WTC11 (cell line): ENCODE measurements at regions not wholly inside any gene's neighbourhood (a gene's known extent, or its start where the extent isn't known, plus 50 kb on each side); places are given as distances from the start of the nearest gene placed in this dataset.

ENCODE experiments used
- ATAC-seq: fragments of 200-7000 bp; cut with Tn5 transposase; 2 replicates; pipeline ENCODE4 v1.10.0; 2021; ENCODE audit warnings: mild to moderate bottlenecking, moderate library complexity
- CTCF ChIA-PET: fragments of 300-600 bp; sonication (Branson Sonifier 250); formaldehyde crosslinking; loops from one replicate; lab custom pipeline; 2021; ENCODE audit warnings: antibody characterized with exemption; lab: Charles Lee
- POLR2A ChIA-PET: fragments of 350-600 bp; sonication (Branson Sonifier 250); formaldehyde crosslinking; loops from one replicate; lab custom pipeline; 2021; ENCODE audit warnings: antibody characterized with exemption; lab: Charles Lee
- DNase-seq: peaks from one replicate; pipeline ENCODE4 v3.0.0; 2021; ENCODE audit warnings: low spot score
- H3K27ac Mint-ChIP-seq: 2 replicates; pipeline ENCODE4 v1.8.0; 2021; ENCODE audit warnings: mixed read lengths
- H3K27me3 Mint-ChIP-seq: 2 replicates; pipeline ENCODE4 v1.8.0; 2021; ENCODE audit warnings: low read depth, mild to moderate bottlenecking, moderate library complexity, mixed read lengths
- H3K36me3 Mint-ChIP-seq: 2 replicates; pipeline ENCODE4 v1.8.0; 2021; ENCODE audit warnings: mixed read lengths
- H3K4me1 Mint-ChIP-seq: 2 replicates; pipeline ENCODE4 v1.8.0; 2022; ENCODE audit warnings: mixed read lengths
- H3K4me3 Mint-ChIP-seq: 2 replicates; pipeline ENCODE4 v1.8.0; 2021; ENCODE audit warnings: mild to moderate bottlenecking, moderate library complexity, mixed read lengths
- H3K9me3 Mint-ChIP-seq: 2 replicates; pipeline ENCODE4 v1.8.0; 2021; ENCODE audit warnings: mixed read lengths
- AFF4 ChIP-seq: sonication (generic); formaldehyde crosslinking; IDR thresholded peaks from 2 replicates; pipeline ENCODE4 v1.8.1; 2023; ENCODE audit warnings: mild to moderate bottlenecking, missing genetic modification reagents, borderline replicate concordance
- ATF1 ChIP-seq: sonication (generic); formaldehyde crosslinking; IDR thresholded peaks from 2 replicates; pipeline ENCODE4 v1.8.1; 2023; ENCODE audit warnings: mild to moderate bottlenecking, moderate library complexity, missing genetic modification reagents
- ATF6 ChIP-seq: sonication (generic); formaldehyde crosslinking; IDR thresholded peaks from 2 replicates; pipeline ENCODE4 v1.8.1; 2023; ENCODE audit warnings: mild to moderate bottlenecking, missing genetic modification reagents
- E2F5 ChIP-seq: sonication (generic); formaldehyde crosslinking; IDR thresholded peaks from 2 replicates; pipeline ENCODE4 v1.8.1; 2022; ENCODE audit warnings: mild to moderate bottlenecking, moderate library complexity, missing genetic modification reagents
- ETV6 ChIP-seq: sonication (generic); formaldehyde crosslinking; IDR thresholded peaks from 2 replicates; pipeline ENCODE4 v1.8.1; 2022; ENCODE audit warnings: mild to moderate bottlenecking, missing genetic modification reagents
- FOXP1 ChIP-seq: sonication (generic); formaldehyde crosslinking; IDR thresholded peaks from 2 replicates; pipeline ENCODE4 v1.8.0; 2022; ENCODE audit warnings: missing genetic modification reagents, mild to moderate bottlenecking, moderate library complexity, borderline replicate concordance
- GABPB1 ChIP-seq: sonication (generic); formaldehyde crosslinking; IDR thresholded peaks from 2 replicates; pipeline ENCODE4 v1.8.1; 2023; ENCODE audit warnings: mild to moderate bottlenecking, missing genetic modification reagents
- GRHL2 ChIP-seq: fragments of 250-450 bp; sonication (Bioruptor Pico); IDR thresholded peaks from 2 replicates; pipeline ENCODE4 v1.8.0; 2022; ENCODE audit warnings: mild to moderate bottlenecking, moderate library complexity; ENCODE audit not compliant: insufficient replicate concordance, severe bottlenecking
- MYBL2 ChIP-seq: sonication (generic); formaldehyde crosslinking; IDR thresholded peaks from 2 replicates; pipeline ENCODE4 v1.8.1; 2023; ENCODE audit warnings: mild to moderate bottlenecking, moderate library complexity, missing genetic modification reagents
- NR3C1 ChIP-seq: sonication (generic); formaldehyde crosslinking; conservative IDR thresholded peaks from 2 replicates; pipeline ENCODE4 v1.8.1; 2023; ENCODE audit warnings: low read depth, mild to moderate bottlenecking, missing genetic modification reagents
- RORB ChIP-seq: fragments of 250-450 bp; sonication (Bioruptor Pico); IDR thresholded peaks from 2 replicates; pipeline ENCODE4 v1.9.0; 2021; ENCODE audit warnings: mild to moderate bottlenecking
- TEAD4 ChIP-seq: sonication (generic); formaldehyde crosslinking; IDR thresholded peaks from 2 replicates; pipeline ENCODE4 v1.8.0; 2022; ENCODE audit warnings: mild to moderate bottlenecking, missing genetic modification reagents
- ZNF317 ChIP-seq: sonication (generic); formaldehyde crosslinking; IDR thresholded peaks from 2 replicates; pipeline ENCODE4 v1.8.1; 2023; ENCODE audit warnings: low read depth, mild to moderate bottlenecking, moderate library complexity, missing genetic modification reagents, borderline replicate concordance
- ZNF671 ChIP-seq: fragments of 250-450 bp; sonication (Bioruptor Pico); IDR thresholded peaks from 2 replicates; pipeline ENCODE4 v1.8.0; 2021; ENCODE audit warnings: mild to moderate bottlenecking
- TF ChIP-seq, protein P1 (sequence below): sonication (generic); formaldehyde crosslinking; IDR thresholded peaks from 2 replicates; pipeline ENCODE4 v1.8.1; 2023; ENCODE audit warnings: mild to moderate bottlenecking, missing genetic modification reagents
- TF ChIP-seq, protein P2 (sequence below): sonication (generic); formaldehyde crosslinking; conservative IDR thresholded peaks from 2 replicates; pipeline ENCODE4 v1.8.1; 2023; ENCODE audit warnings: mild to moderate bottlenecking, low read depth, missing genetic modification reagents, moderate library complexity
- TF ChIP-seq, protein P3 (sequence below): sonication (generic); formaldehyde crosslinking; IDR thresholded peaks from 2 replicates; pipeline ENCODE4 v1.8.0; 2022; ENCODE audit warnings: mild to moderate bottlenecking, missing genetic modification reagents
- TF ChIP-seq, protein P4 (sequence below): fragments of 250-450 bp; sonication (Bioruptor Pico); IDR thresholded peaks from 2 replicates; pipeline ENCODE4 v1.9.0; 2021; ENCODE audit warnings: mild to moderate bottlenecking

GRCh38 chr2:150232321-150232720, 255.1 kb downstream of the RND3 start (continued):
- no peak for TF ChIP-seq ATF6

- peaks cover 6% of the 10 kb centered on the region for H3K4me1 Mint-ChIP-seq
- peaks cover 10% of the 10 kb centered on the region for H3K9me3 Mint-ChIP-seq
- H3K27ac Mint-ChIP-seq: no peak overlapping the region
- ATAC-seq (no peak), DNase-seq (no peak)
- no peaks in the 10 kb centered on the region for H3K27me3 Mint-ChIP-seq
- no peaks in the 10 kb centered on the region for H3K36me3 Mint-ChIP-seq
- no peak overlapping the region for H3K4me3 Mint-ChIP-seq
- POLR2A ChIA-PET: no interaction called here
- CTCF ChIA-PET: no interaction called here
- TF ChIP-seq E2F5: no peak
- TF ChIP-seq TEAD4: no peak
- TF ChIP-seq, protein P1, sequence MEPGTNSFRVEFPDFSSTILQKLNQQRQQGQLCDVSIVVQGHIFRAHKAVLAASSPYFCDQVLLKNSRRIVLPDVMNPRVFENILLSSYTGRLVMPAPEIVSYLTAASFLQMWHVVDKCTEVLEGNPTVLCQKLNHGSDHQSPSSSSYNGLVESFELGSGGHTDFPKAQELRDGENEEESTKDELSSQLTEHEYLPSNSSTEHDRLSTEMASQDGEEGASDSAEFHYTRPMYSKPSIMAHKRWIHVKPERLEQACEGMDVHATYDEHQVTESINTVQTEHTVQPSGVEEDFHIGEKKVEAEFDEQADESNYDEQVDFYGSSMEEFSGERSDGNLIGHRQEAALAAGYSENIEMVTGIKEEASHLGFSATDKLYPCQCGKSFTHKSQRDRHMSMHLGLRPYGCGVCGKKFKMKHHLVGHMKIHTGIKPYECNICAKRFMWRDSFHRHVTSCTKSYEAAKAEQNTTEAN: no peak
- TF ChIP-seq FOXP1 (CRISPR knock-in tag): no peak
- TF ChIP-seq NR3C1: no peak
- no peak for TF ChIP-seq MYBL2
- TF ChIP-seq, protein P2, sequence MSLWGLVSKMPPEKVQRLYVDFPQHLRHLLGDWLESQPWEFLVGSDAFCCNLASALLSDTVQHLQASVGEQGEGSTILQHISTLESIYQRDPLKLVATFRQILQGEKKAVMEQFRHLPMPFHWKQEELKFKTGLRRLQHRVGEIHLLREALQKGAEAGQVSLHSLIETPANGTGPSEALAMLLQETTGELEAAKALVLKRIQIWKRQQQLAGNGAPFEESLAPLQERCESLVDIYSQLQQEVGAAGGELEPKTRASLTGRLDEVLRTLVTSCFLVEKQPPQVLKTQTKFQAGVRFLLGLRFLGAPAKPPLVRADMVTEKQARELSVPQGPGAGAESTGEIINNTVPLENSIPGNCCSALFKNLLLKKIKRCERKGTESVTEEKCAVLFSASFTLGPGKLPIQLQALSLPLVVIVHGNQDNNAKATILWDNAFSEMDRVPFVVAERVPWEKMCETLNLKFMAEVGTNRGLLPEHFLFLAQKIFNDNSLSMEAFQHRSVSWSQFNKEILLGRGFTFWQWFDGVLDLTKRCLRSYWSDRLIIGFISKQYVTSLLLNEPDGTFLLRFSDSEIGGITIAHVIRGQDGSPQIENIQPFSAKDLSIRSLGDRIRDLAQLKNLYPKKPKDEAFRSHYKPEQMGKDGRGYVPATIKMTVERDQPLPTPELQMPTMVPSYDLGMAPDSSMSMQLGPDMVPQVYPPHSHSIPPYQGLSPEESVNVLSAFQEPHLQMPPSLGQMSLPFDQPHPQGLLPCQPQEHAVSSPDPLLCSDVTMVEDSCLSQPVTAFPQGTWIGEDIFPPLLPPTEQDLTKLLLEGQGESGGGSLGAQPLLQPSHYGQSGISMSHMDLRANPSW (CRISPR knock-in tag): no peak
- TF ChIP-seq GRHL2 (CRISPR knock-in tag): no peak
- no peak for TF ChIP-seq ZNF671 (CRISPR knock-in tag)
- no peak for TF ChIP-seq RORB (CRISPR knock-in tag)
These were observed 256.9 kb downstream of the RND3 start for GRCh38 chr2:150230616-150231015.

- DNase-seq (no peak), ATAC-seq (no peak)
- H3K27me3 Mint-ChIP-seq: no peaks in the 10 kb centered on the region
- H3K36me3 Mint-ChIP-seq: 0 out of 2 replicates have a peak, but pooled peaks cover 3% of the 10 kb centered on the region
- POLR2A ChIA-PET: no interaction called here
- H3K4me3 Mint-ChIP-seq: no peak overlapping the region
- CTCF ChIA-PET: no interaction called here
- H3K4me1 Mint-ChIP-seq: peaks cover 10% of the 10 kb centered on the region
- H3K27ac Mint-ChIP-seq: no peak overlapping the region
- peaks cover 10% of the 10 kb centered on the region for H3K9me3 Mint-ChIP-seq
- TF ChIP-seq ATF1 (CRISPR knock-in tag): no peak
- TF ChIP-seq, protein P2 (CRISPR knock-in tag): no peak
- TF ChIP-seq ZNF317 (CRISPR knock-in tag): no peak
- TF ChIP-seq, protein P3, sequence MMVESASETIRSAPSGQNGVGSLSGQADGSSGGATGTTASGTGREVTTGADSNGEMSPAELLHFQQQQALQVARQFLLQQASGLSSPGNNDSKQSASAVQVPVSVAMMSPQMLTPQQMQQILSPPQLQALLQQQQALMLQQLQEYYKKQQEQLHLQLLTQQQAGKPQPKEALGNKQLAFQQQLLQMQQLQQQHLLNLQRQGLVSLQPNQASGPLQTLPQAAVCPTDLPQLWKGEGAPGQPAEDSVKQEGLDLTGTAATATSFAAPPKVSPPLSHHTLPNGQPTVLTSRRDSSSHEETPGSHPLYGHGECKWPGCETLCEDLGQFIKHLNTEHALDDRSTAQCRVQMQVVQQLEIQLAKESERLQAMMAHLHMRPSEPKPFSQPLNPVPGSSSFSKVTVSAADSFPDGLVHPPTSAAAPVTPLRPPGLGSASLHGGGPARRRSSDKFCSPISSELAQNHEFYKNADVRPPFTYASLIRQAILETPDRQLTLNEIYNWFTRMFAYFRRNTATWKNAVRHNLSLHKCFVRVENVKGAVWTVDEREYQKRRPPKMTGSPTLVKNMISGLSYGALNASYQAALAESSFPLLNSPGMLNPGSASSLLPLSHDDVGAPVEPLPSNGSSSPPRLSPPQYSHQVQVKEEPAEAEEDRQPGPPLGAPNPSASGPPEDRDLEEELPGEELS (CRISPR knock-in tag): no peak
- no peak for TF ChIP-seq GABPB1 (CRISPR knock-in tag)
- no peak for TF ChIP-seq AFF4 (CRISPR knock-in tag)
- TF ChIP-seq ETV6 (CRISPR knock-in tag): no peak
- TF ChIP-seq FOXP1 (CRISPR knock-in tag): no peak
- TF ChIP-seq, protein P4, sequence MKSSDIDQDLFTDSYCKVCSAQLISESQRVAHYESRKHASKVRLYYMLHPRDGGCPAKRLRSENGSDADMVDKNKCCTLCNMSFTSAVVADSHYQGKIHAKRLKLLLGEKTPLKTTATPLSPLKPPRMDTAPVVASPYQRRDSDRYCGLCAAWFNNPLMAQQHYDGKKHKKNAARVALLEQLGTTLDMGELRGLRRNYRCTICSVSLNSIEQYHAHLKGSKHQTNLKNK: no peak
These were observed 257.5 kb downstream of the RND3 start for GRCh38 chr2:150230004-150230403.
